ENCODE measurements at regions not wholly inside any gene's neighbourhood (a gene's known extent, or its start where the extent isn't known, plus 50 kb on each side); places are given as distances from the start of the nearest gene placed in this dataset.

- TF ChIP-seq CTCF (IDR thresholded peaks at IDR 0.05): no peak
- Histone ChIP-seq H3K27ac (no peak overlapping the region), H3K4me2 (ENCODE audit: low read length) (no peak overlapping the region), H2AFZ (no peak overlapping the region), H3K9ac (no peak overlapping the region), H3K4me3 (ENCODE audit: low read depth, low read length) (no peak overlapping the region), H3K4me1 (no peaks in the 10 kb centered on the region), H3K9me3 (ENCODE audit: control insufficient read depth, low read length) (no peaks in the 10 kb centered on the region), H3K36me3 (ENCODE audit: control insufficient read depth, insufficient read depth, low read length) (no peaks in the 10 kb centered on the region), H3K79me2 (no peaks in the 10 kb centered on the region), H3K27me3 (ENCODE audit: control insufficient read depth, insufficient read depth, low read length) (no peaks in the 10 kb centered on the region)
Measured at GRCh38 chr2:153068915-153069314, 350.5 kb downstream of the ARL6IP6 start.

DNA sequence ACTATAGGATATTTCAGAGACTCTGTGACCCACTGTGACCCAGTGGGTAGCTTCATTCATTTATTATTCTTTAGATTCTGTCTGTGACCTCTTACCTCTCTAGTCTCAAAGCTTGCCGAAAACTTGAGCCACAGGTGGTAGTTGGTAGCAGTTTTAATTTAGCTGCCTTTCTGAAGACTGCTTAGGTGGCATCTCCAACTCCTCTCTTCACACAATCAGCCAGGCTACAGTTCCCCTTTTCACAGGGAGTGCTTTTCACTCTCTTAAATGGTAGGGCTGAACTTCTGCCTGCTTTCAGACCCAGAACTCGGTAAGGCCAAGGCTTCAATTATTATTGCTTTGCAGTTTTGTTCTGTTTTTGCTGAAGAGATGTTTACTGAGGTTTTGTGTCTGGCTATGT, 349.6 kb downstream of the ARL6IP6 start:
- TF ChIP-seq CTCF (IDR thresholded peaks at IDR 0.05): no peak
- Histone ChIP-seq H3K27ac (no peak overlapping the region), H3K4me1 (no peaks in the 10 kb centered on the region), H3K4me2 (ENCODE audit: low read length) (no peak overlapping the region), H3K27me3 (ENCODE audit: control insufficient read depth, insufficient read depth, low read length) (no peaks in the 10 kb centered on the region), H3K79me2 (no peaks in the 10 kb centered on the region), H3K9me3 (ENCODE audit: control insufficient read depth, low read length) (no peaks in the 10 kb centered on the region), H3K4me3 (ENCODE audit: low read depth, low read length) (no peak overlapping the region), H3K9ac (no peak overlapping the region), H2AFZ (no peak overlapping the region), H3K36me3 (ENCODE audit: control insufficient read depth, insufficient read depth, low read length) (no peaks in the 10 kb centered on the region)

GRCh38 chr2:153059338-153060052, 341.1 kb downstream of the ARL6IP6 start:
- Histone ChIP-seq H3K4me3 (ENCODE audit: low read depth, low read length) (no peak overlapping the region), H3K9me3 (ENCODE audit: control insufficient read depth, low read length) (no peaks in the 10 kb centered on the region), H3K4me2 (ENCODE audit: low read length) (no peak overlapping the region), H3K79me2 (no peaks in the 10 kb centered on the region), H3K9ac (no peak overlapping the region), H3K4me1 (no peaks in the 10 kb centered on the region), H3K27me3 (ENCODE audit: control insufficient read depth, insufficient read depth, low read length) (no peaks in the 10 kb centered on the region), H3K27ac (no peak overlapping the region), H2AFZ (no peak overlapping the region), H3K36me3 (ENCODE audit: control insufficient read depth, insufficient read depth, low read length) (no peaks in the 10 kb centered on the region)
- TF ChIP-seq CTCF (IDR thresholded peaks at IDR 0.05): no peak

DNA sequence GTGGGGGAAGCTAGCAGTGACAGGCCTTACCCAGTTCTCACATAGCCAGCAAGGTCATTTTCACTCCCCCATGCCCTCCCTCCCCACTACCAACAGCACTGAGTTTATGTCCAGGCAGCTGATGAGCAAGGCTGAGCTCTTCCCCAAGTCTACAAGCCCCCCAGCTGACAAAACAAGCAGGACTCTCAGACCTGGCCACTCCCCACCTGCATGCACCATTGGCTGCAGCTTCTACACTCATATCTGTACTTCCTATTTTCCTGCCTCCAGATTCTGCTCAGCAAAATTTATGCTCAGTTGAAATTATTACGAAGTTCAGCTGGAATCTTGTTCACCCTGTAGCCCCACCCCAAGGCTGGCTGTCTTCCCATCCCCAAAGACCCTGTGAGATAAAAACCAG, 339.3 kb downstream of the ARL6IP6 start:
- Histone ChIP-seq H3K9ac (no peak overlapping the region), H2AFZ (no peak overlapping the region), H3K79me2 (no peaks in the 10 kb centered on the region), H3K4me3 (ENCODE audit: low read depth, low read length) (no peak overlapping the region), H3K4me1 (no peaks in the 10 kb centered on the region), H3K4me2 (ENCODE audit: low read length) (no peak overlapping the region), H3K27ac (no peak overlapping the region), H3K36me3 (ENCODE audit: control insufficient read depth, insufficient read depth, low read length) (no peaks in the 10 kb centered on the region), H3K9me3 (ENCODE audit: control insufficient read depth, low read length) (no peaks in the 10 kb centered on the region), H3K27me3 (ENCODE audit: control insufficient read depth, insufficient read depth, low read length) (no peaks in the 10 kb centered on the region)
- no peak for TF ChIP-seq CTCF (IDR thresholded peaks at IDR 0.05)

- Histone ChIP-seq H3K27me3 (ENCODE audit: control insufficient read depth, insufficient read depth, low read length) (no peaks in the 10 kb centered on the region), H2AFZ (no peak overlapping the region), H3K79me2 (no peaks in the 10 kb centered on the region), H3K4me3 (ENCODE audit: low read depth, low read length) (no peak overlapping the region), H3K36me3 (ENCODE audit: control insufficient read depth, insufficient read depth, low read length) (no peaks in the 10 kb centered on the region), H3K27ac (no peak overlapping the region), H3K9ac (no peak overlapping the region), H3K4me1 (no peaks in the 10 kb centered on the region), H3K4me2 (ENCODE audit: low read length) (no peak overlapping the region), H3K9me3 (ENCODE audit: control insufficient read depth, low read length) (no peaks in the 10 kb centered on the region)
- TF ChIP-seq CTCF (IDR thresholded peaks at IDR 0.05): no peak
Measured at GRCh38 chr2:153055182-153055581, 336.8 kb downstream of the ARL6IP6 start.

Data from parathyroid adenoma (tissue), 2 donors.